Endothelial cell of umbilical vein (primary cell): ENCODE measurements at regions not wholly inside any gene's neighbourhood (a gene's known extent, or its start where the extent isn't known, plus 50 kb on each side); places are given as distances from the start of the nearest gene placed in this dataset.

Source experiments
- BruUV-seq: library from RNA; stranded (reverse); fragments of 400-500 nt; replicated peaks from 2 replicates; lab custom pipeline; 2021; lab: Mats Ljungman, UMichigan
- CTCF ChIA-PET: fragments of 300-600, 350-600 bp; sonication (Branson Sonifier 250); formaldehyde crosslinking; loops from one replicate; lab custom pipeline; 2021; ENCODE audit warnings: antibody characterized with exemption, inconsistent platforms; lab: Charles Lee
- POLR2A ChIA-PET: fragments of 300-600, 350-600 bp; sonication (Branson Sonifier 250); formaldehyde crosslinking; loops from one replicate; lab custom pipeline; 2021; ENCODE audit warnings: antibody characterized with exemption, inconsistent platforms; lab: Charles Lee
- DNase-seq: peaks from one replicate; pipeline ENCODE4 v3.0.0-alpha.2; 2011; ENCODE audit warnings: low read depth, low spot score
- FAIRE-seq: peaks from 2 replicates; lab custom pipeline; 2011; peaks lifted over from hg19 to GRCh38; lab: Jason Lieb, UNC
- H2AFZ ChIP-seq: 2 replicates; pipeline ENCODE4 v1.6.0; 2012; ENCODE audit warnings: low read depth, low read length, control low read depth, inconsistent platforms
- H3K27ac ChIP-seq: 2 replicates; pipeline ENCODE4 v1.5.1; 2011; ENCODE audit warnings: low read depth, mild to moderate bottlenecking, control low read depth, low read length, moderate library complexity; ENCODE audit not compliant: insufficient read depth
- H3K27me3 ChIP-seq, 2 experiments: 2 replicates each; pipeline versions ENCODE4 v1.6.0 to v1.6.1; 2011; ENCODE audit warnings: low read length in 2 of 2, mixed read lengths in 1 of 2; ENCODE audit not compliant: control insufficient read depth in 2 of 2, insufficient read depth in 2 of 2
- H3K36me3 ChIP-seq, 2 experiments: 2 replicates in 1 of 2; 3 replicates in 1 of 2; pipeline ENCODE4 v1.5.1; 2011; ENCODE audit warnings: low read length in 2 of 2, mild to moderate bottlenecking in 1 of 2, moderate library complexity in 1 of 2; ENCODE audit not compliant: control insufficient read depth in 2 of 2, insufficient read depth in 2 of 2; ENCODE audit errors: extremely low read depth in 1 of 2
- H3K4me1 ChIP-seq: 3 replicates; pipeline ENCODE4 v1.5.1; 2011; ENCODE audit warnings: mild to moderate bottlenecking, low read length; ENCODE audit not compliant: control insufficient read depth, insufficient read depth; ENCODE audit errors: extremely low read depth
- H3K4me2 ChIP-seq: 2 replicates; pipeline ENCODE4 v1.6.1; 2011; ENCODE audit warnings: low read length, control low read depth, mixed read lengths; ENCODE audit not compliant: insufficient read depth
- H3K4me3 ChIP-seq, 3 experiments: fragments of 200-600 bp in 1 of 3; sonication (generic), shearing (Covaris generic) in 1 of 3; replicated peaks in 1 of 3; 2 replicates each; pipeline ENCODE4 v1.5.1; 2011 to 2016; ENCODE audit warnings: control low read depth in 3 of 3, low read length in 3 of 3, mild to moderate bottlenecking in 2 of 3, inconsistent platforms in 1 of 3, low read depth in 1 of 3, moderate library complexity in 1 of 3; ENCODE audit not compliant: insufficient read depth in 1 of 3
- H3K79me2 ChIP-seq: 2 replicates; pipeline ENCODE4 v1.6.0; 2012; ENCODE audit warnings: low read length, inconsistent platforms; ENCODE audit not compliant: control insufficient read depth, insufficient read depth
- H3K9ac ChIP-seq: replicated peaks from 2 replicates; pipeline ENCODE3; 2011; ENCODE audit warnings: low read length, control low read depth; ENCODE audit not compliant: insufficient read depth; ENCODE audit errors: extremely low read depth
- H3K9me1 ChIP-seq: replicated peaks from 3 replicates; pipeline ENCODE4 v1.6.0; 2011; ENCODE audit warnings: mild to moderate bottlenecking, low read length; ENCODE audit not compliant: control insufficient read depth, insufficient read depth; ENCODE audit errors: extremely low read depth
- H3K9me3 ChIP-seq: replicated peaks from 2 replicates; pipeline ENCODE4 v1.5.1; 2012; ENCODE audit warnings: low read length, inconsistent platforms; ENCODE audit not compliant: control insufficient read depth, insufficient read depth
- H4K20me1 ChIP-seq: replicated peaks from 2 replicates; pipeline ENCODE3; 2011; ENCODE audit warnings: mild to moderate bottlenecking, low read length; ENCODE audit not compliant: control insufficient read depth, insufficient read depth; ENCODE audit errors: extremely low read depth
- EZH2 ChIP-seq: IDR thresholded peaks from 2 replicates; pipeline ENCODE4 v1.6.1; 2012; ENCODE audit warnings: borderline replicate concordance, low read depth, mild to moderate bottlenecking, moderate library complexity, low read length, inconsistent platforms; ENCODE audit not compliant: severe bottlenecking
- FOS ChIP-seq: IDR thresholded peaks from 2 replicates; pipeline ENCODE4 v1.6.1; 2011; ENCODE audit warnings: mild to moderate bottlenecking, low read length, moderate library complexity, borderline replicate concordance; ENCODE audit not compliant: insufficient read depth
- GATA2 ChIP-seq: IDR thresholded peaks from 2 replicates; pipeline ENCODE4 v1.7.0; 2011; ENCODE audit warnings: low read depth, mild to moderate bottlenecking, moderate library complexity, mixed read lengths, low read length; ENCODE audit not compliant: insufficient read length, insufficient read depth
- JUN ChIP-seq: IDR thresholded peaks from 2 replicates; pipeline ENCODE4 v1.6.1; 2011; ENCODE audit warnings: borderline replicate concordance, low read depth; ENCODE audit not compliant: insufficient read length, insufficient read depth
- MYC ChIP-seq: IDR thresholded peaks from one replicate; pipeline ENCODE4 v1.6.1; 2011; ENCODE audit warnings: mild to moderate bottlenecking, low read depth, low read length
- POLR2A ChIP-seq: IDR thresholded peaks from 2 replicates; pipeline ENCODE4 v1.6.1; 2012; ENCODE audit warnings: low read depth, mild to moderate bottlenecking, control low read depth, low read length
- POLR2AphosphoS5 ChIP-seq: IDR thresholded peaks from 2 replicates; pipeline ENCODE4 v1.6.1; 2012; ENCODE audit warnings: low read depth, mild to moderate bottlenecking, control low read depth, low read length, moderate library complexity; ENCODE audit not compliant: insufficient read depth
- dilution Hi-C: fragments of 300-500 bp; cut with MboI; formaldehyde crosslinking; loops from one replicate; pipeline ENCODE4 v1.15.0; 2019; ENCODE audit warnings: low sequenced_read_pairs; ENCODE audit not compliant: extremely low pct_ligation_motif_present
- intact Hi-C: fragments of 100-400 bp; cut with micrococcal nuclease; formaldehyde crosslinking; loops from one replicate; pipeline ENCODE4 v1.10.0; 2022
- TF ChIP-seq, protein P1 (sequence below): IDR thresholded peaks from 2 replicates; pipeline ENCODE4 v1.6.1; 2011; ENCODE audit not compliant: insufficient read depth, insufficient read length
- TF ChIP-seq, protein P2 (sequence below), 2 donors: IDR thresholded peaks; 1 replicate in 1 of 2; 2 replicates in 1 of 2; pipeline ENCODE4 v1.5.1; 2011; ENCODE audit warnings: low read length in 2 of 2, mild to moderate bottlenecking in 2 of 2, moderate library complexity in 2 of 2, control low read depth in 1 of 2, inconsistent platforms in 1 of 2, low read depth in 1 of 2; ENCODE audit not compliant: insufficient read depth in 1 of 2; ENCODE audit errors: extremely low read depth in 1 of 2

DNA sequence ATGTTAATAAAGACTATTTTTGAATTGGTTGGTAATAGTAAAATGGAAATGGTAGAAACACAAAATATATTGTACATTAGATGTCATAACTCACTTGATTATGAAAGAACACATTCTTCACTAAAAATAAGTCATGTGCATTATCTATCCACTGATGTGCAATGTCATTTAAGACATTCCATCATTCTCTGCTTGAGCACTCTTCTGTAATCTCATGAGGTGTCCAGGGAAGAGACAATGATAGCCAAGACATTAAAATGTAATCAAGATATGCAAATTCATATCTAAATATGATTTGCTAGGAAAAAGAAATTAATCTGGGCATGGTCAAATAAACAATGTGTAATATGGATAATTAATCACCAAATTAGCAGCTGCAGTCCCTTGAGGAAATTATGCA is 422.5 kb downstream of the BTG1 start:
- intact Hi-C loops = no loop called here
- TF ChIP-seq MYC = no peak
- TF ChIP-seq, protein P1, sequence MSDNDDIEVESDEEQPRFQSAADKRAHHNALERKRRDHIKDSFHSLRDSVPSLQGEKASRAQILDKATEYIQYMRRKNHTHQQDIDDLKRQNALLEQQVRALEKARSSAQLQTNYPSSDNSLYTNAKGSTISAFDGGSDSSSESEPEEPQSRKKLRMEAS = no peak
- TF ChIP-seq GATA2 = no peak
- TF ChIP-seq JUN = no peak
- no peak for TF ChIP-seq POLR2AphosphoS5
- TF ChIP-seq, protein P2, sequence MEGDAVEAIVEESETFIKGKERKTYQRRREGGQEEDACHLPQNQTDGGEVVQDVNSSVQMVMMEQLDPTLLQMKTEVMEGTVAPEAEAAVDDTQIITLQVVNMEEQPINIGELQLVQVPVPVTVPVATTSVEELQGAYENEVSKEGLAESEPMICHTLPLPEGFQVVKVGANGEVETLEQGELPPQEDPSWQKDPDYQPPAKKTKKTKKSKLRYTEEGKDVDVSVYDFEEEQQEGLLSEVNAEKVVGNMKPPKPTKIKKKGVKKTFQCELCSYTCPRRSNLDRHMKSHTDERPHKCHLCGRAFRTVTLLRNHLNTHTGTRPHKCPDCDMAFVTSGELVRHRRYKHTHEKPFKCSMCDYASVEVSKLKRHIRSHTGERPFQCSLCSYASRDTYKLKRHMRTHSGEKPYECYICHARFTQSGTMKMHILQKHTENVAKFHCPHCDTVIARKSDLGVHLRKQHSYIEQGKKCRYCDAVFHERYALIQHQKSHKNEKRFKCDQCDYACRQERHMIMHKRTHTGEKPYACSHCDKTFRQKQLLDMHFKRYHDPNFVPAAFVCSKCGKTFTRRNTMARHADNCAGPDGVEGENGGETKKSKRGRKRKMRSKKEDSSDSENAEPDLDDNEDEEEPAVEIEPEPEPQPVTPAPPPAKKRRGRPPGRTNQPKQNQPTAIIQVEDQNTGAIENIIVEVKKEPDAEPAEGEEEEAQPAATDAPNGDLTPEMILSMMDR (IDR thresholded peaks at IDR 0.05; ENCODE audit: extremely low read depth in 1 of 2, insufficient read depth in 1 of 2, low read depth in 1 of 2, low read length in 2 of 2) = no peak
- TF ChIP-seq FOS = no peak
- TF ChIP-seq EZH2 = no peak
- no peak for TF ChIP-seq POLR2A
- ChIA-PET POLR2A (no interaction called here), CTCF (no interaction called here)
- FAIRE-seq (no peak), DNase-seq (no peak)
- H3K4me2 ChIP-seq = no peak overlapping the region
- H3K4me3 ChIP-seq = no peak overlapping the region
- BruUV-seq = no TSS peak
- no peak overlapping the region for H3K27ac ChIP-seq
- H4K20me1 ChIP-seq = no peaks in the 10 kb centered on the region
- H3K36me3 ChIP-seq = no peaks in the 10 kb centered on the region
- no peaks in the 10 kb centered on the region for H3K79me2 ChIP-seq
- H3K9ac ChIP-seq = no peak overlapping the region
- no peaks in the 10 kb centered on the region for H3K27me3 ChIP-seq
- no peaks in the 10 kb centered on the region for H3K9me1 ChIP-seq
- dilution Hi-C loops = no loop called here
- H3K4me1 ChIP-seq = no peaks in the 10 kb centered on the region
- H3K9me3 ChIP-seq = no peaks in the 10 kb centered on the region
- H2AFZ ChIP-seq = no peak overlapping the region
